IPS-NIHi7 (cell line): ENCODE measurements at regions not wholly inside any gene's neighbourhood (a gene's known extent, or its start where the extent isn't known, plus 50 kb on each side); places are given as distances from the start of the nearest gene placed in this dataset.

Source experiments
- DNase-seq: peaks from one replicate; pipeline ENCODE4 v3.0.0; 2012; ENCODE audit warnings: mixed read lengths; ENCODE audit errors: extremely low spot score

DNA sequence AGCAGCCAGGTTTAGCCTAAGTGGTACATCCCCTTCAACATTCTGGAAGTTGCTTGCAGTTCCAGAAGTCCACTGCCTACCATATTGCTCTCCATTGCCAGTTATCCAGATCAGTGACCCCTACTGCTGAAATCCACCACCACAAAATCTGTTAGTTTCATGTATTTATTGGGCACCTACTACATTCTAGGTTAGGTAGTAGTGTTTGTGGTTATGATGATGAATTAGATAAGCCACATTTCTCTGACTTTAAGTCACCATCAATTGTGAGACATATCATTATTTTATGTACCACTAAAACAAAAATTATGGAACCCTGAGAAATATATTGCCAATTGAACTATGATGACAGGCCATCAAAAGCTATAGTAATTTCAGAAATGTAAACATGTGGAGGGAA, 139.5 kb upstream of the PKDCC start:
- DNase-seq, result no peak

DNA sequence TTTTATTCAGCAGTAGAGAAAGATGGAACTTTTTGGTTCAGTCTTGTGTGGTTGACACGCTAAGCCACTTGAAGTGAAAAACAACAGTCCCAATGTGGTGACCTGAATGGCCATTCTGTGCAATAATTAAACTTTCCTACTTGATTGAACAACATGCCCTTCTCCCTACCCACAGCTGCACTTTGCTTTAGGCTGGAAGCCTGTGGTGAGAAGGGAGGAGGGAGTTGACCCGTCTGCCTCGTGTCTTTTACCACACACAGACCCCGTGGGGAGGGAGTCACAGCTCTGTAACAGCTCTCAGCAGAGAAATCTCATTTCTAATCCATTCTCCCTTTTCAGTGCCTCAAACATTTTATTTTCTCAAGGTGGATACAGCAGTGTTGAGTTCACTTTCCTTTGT, 138.2 kb upstream of the PKDCC start:
- no peak for DNase-seq

DNA sequence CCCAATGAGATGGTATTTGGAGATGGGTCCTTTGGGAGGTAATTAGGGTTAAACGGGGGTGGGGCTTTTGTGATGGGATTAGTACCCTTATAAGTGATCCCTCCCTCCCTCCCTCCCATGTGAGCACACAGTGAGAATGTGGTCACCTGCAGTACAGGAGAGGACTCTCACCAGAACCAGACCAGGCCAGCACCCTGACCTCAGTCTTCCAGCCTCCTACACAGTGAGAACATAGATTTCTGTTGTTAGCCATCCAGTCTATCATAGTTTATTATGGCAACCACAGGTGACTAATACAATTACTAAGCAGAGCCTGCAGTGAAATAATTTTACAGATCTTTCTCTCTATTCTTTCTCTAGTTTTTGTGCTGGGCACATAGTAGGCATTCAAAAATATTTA, 137.7 kb upstream of the PKDCC start:
- DNase-seq, result no peak

DNA sequence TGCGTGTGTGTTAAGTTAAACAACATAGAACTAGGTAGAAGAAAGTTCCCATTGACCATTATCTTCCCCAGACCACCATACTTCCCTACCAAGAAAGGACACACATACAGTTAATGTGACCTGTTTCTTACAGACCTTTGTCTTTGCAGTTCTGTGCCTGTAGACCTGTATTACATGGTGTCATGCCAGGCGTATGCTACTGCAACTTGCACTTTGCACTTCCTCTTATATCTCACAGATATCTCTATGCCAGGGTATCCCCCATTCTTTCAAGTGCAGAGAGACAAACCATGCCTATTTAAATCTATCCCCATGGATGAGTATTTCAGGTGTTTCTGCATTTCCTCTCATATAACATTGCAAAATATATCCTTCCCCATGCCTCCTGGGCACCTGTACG, 136.8 kb upstream of the PKDCC start:
- no peak for DNase-seq

- no peak for DNase-seq
Observed at GRCh38 chr2:41912337-41912736, 135.5 kb upstream of the PKDCC start.

- no peak for DNase-seq
Observed at GRCh38 chr2:41912776-41913175, 135.0 kb upstream of the PKDCC start.

DNA sequence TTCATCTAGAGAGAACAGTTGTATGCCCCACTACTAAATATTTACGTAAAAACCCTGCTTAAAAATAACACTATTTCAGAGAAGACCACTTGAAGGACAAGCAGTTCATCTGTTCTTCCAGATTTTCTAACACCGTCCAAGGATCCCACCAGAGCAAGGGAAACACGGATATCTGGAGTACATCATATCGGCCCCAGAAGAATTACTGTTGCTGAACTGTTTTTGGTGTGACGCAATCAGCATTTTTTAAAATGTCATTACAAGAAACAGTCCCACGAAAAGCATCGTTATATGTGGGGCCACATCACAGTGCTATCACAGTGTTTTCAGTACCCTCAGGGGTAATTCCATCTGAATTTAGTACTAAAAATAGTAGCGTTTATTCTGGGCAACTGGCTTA, 134.5 kb upstream of the PKDCC start:
- no peak for DNase-seq

DNA sequence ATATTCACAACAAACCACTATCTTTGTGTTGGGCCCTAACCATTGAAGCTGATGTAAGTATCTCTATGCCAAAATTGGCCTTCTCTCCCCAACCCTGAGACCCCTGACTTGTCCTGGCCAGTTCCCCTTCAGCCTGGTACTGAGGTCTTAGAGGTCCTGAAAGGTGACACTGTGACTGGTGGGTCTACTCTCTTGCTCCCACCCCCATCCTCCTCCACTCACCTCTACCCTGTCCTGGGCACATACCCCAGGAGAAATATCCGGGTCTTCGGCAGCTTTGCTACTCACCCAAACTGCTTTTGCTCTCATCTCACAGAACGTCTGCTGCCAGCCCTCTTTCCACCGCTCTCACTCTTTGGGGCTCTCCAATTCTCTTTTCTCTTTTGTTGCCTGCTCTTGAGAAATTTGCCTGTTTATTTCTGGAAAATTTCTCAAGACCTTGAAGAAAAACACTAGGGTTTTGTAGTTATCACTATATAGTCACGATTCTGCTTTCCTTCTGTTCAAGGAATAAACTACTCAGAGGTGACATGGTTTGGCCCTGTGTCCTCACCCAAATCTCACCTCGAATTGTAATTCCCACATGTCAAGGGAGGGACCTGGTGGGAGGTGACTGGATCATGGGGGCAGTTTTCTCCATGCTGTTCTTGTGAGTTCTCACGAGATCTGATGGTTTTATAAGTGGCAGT, 133.8 kb upstream of the PKDCC start:
- no peak for DNase-seq

- no peak for DNase-seq
Observed at GRCh38 chr2:41914936-41915335, 132.9 kb upstream of the PKDCC start.

DNA sequence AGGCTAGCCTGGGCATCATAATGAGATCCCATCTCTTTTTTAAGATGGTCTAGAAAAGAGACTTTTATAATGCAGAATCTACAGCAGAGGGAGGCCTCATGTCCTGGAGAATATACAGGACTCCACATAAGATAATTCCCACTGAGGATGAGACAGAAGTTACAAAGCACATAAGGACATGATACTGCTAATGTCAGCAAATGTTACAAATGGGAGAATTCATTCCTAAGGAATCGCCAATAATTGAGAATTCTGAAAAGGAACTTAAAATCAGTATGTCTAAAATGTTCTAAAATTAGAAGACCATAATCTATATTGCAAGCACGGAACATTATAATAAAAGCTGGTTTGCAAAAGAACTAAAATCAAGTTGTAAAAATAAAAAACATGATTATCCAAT, 131.6 kb upstream of the PKDCC start:
- no peak for DNase-seq

DNA sequence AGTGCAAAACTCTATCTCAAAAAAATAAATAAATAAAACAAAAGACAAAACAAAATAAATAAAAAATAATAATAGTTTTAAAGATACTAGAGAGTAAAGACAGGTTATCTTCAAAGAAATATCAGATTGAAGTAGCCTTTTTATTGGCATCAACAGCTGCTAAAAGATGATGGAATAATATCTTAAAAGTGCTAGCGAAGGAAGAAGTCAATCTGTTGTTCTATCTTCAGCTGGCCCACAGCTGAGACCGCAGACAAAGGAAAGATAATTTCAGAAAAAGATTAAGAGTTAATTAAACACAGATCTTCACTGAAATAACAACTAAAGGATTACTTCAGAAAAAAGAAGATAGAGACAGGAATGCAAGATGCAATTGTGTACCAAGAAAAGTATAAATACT, 130.2 kb upstream of the PKDCC start:
- no peak for DNase-seq

GRCh38 chr2:41919135-41919534, 128.7 kb upstream of the PKDCC start:
- no peak for DNase-seq

DNA sequence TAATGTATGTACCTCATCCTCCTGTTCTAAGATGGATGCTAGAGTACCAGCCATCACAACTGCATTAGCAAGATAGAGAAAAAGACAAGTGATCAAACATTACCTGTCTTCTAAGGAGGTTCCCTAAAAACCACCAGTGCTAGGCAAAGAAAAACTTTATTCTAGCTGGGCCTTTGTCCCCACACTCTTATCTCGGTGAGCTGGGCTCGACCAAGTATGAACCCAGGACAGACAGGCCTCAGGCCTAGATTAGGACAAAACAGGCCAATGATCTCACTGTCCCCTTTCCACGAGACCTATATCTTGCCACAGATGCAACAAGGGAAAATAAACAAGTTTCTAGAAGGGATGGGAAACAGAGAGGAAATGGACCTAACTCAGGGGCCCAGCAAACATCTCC, 127.6 kb upstream of the PKDCC start:
- no peak for DNase-seq

- no peak for DNase-seq
Observed at GRCh38 chr2:41920812-41921211, 127.0 kb upstream of the PKDCC start.

DNA sequence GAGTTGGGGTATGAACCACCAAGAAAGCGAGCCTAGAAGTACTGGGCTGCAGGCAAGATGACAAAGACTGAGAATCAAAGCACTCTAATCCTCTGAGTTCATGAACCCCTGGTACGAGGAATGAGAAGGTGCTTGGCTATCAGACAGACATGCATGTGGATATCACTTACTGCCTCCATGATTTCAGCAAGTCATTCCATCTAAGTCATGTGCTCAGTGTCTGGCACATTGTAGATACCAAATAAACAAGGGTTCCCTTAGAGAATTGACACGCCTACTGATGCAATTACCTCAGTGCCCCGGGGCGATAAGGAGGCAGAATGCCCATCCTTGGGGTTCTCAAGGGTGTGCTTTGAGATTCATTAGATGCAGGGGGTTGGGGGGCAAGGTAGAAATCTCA, 125.6 kb upstream of the PKDCC start:
- no peak for DNase-seq

GRCh38 chr2:41923156-41923786, 124.5 kb upstream of the PKDCC start:
- DNase-seq, result no peak

GRCh38 chr2:41924024-41924423, 123.8 kb upstream of the PKDCC start:
- no peak for DNase-seq

GRCh38 chr2:41924709-41925408, 123.0 kb upstream of the PKDCC start:
- DNase-seq, result no peak

GRCh38 chr2:41925712-41926111, 122.1 kb upstream of the PKDCC start:
- DNase-seq, result no peak

GRCh38 chr2:41926614-41927580, 120.9 kb upstream of the PKDCC start:
- no peak for DNase-seq

DNA sequence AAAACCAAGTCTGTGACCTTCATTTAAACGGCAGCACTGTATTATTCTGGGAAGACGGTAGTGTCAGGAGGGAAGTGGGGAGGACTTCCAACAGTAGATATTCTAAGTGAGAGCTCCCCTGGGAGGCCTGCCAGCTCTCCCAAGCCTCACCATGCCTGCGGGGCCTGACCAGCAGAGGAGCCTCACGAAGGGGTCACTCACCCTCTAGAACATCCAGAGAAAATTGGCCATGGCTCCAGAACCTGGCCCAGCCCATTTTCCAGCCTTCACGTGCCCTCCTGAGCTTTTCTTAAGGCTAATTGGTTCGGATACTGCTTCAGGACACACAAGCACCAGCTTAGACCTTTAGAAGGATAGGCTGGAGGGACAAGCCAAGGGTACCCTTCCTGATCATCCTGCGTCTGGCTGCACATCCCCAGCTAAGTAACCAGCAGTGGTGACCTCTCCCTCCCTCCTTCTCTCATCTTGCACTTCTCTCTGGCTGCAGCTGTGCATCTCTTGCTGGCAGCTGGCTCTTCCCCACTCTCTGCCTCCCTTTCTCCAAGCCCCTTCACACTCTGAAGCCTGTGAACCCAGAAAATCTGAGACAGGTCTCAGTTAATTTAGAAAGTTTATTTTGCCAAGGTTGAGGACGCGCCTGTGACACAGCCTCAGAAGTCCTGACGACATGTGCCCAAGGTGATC, 120.1 kb upstream of the PKDCC start:
- DNase-seq, result no peak

GRCh38 chr2:41928526-41928925, 119.3 kb upstream of the PKDCC start:
- no peak for DNase-seq
